ENCODE measurements at regions not wholly inside any gene's neighbourhood (a gene's known extent, or its start where the extent isn't known, plus 50 kb on each side); places are given as distances from the start of the nearest gene placed in this dataset.

DNA sequence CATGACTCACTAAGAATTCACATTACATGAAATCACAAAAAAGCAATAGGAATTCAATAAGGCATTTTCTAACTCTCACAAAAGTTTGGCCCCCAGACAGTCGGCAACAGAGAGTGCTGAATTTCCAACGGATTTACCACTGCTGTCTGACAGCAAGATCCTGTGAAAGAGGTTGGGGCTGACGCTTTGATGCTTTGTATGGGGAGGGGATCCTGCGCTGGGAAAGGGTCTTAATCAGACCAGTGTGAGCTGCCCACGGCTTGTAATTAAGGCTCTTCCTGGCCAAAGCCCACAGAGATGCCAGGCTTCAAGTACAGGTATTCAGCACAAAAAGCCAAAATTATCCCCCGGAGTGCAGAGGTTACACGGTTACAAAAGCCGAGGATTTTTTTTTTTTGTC is 66.8 kb upstream of the TMCC3 start:
- Histone ChIP-seq H3K9me2 (ENCODE audit: insufficient read depth) (no peaks in the 10 kb centered on the region), H3K27me3 (ENCODE audit: insufficient read depth, low read length) (no peaks in the 10 kb centered on the region; the same call in none of the 2 replicates), H3K9me3 (ENCODE audit: control insufficient read depth in 1 of 2, insufficient read depth in 1 of 2, low read depth in 1 of 2, low read length in 2 of 2) (no peaks in the 10 kb centered on the region), H3K4me3 (replicated peaks in 1 of 2; ENCODE audit: low read depth in 1 of 2, low read length in 2 of 2) (no peak overlapping the region), H2AFZ (ENCODE audit: low read depth, low read length, poor library complexity, severe bottlenecking) (no peak overlapping the region), H3K9ac (ENCODE audit: low read length) (no peak overlapping the region), H3K4me1 (ENCODE audit: control insufficient read depth in 1 of 2, insufficient read depth in 2 of 2, low read length in 2 of 2) (no peaks in the 10 kb centered on the region), H3K36me3 (ENCODE audit: control insufficient read depth in 1 of 2, insufficient read depth in 2 of 2, low read length in 2 of 2) (no peaks in the 10 kb centered on the region), H3K27ac (ENCODE audit: low read depth, low read length) (no peak overlapping the region), H3K79me2 (ENCODE audit: insufficient read depth, low read length) (no peaks in the 10 kb centered on the region), H3K4me2 (ENCODE audit: low read length) (no peak overlapping the region), H4K20me1 (ENCODE audit: insufficient read depth) (no peaks in the 10 kb centered on the region)
- RAD21 ChIA-PET (ENCODE audit: low non-redundant PET in 1 of 2, low total read pairs in 2 of 2, uncharacterized antibody in 2 of 2, unreplicated experiment in 2 of 2), result no interaction called here
- no TSS peak for BruUV-seq (replicated peaks)
- ATAC-seq, result no peak
- no peak for DNase-seq (ENCODE audit: low read depth, low spot score)
- intact Hi-C loops (cut with micrococcal nuclease), result no loop called here
- POLR2A ChIA-PET, result no interaction called here
- CTCF ChIA-PET, result no interaction called here
- TF ChIP-seq, protein P1, sequence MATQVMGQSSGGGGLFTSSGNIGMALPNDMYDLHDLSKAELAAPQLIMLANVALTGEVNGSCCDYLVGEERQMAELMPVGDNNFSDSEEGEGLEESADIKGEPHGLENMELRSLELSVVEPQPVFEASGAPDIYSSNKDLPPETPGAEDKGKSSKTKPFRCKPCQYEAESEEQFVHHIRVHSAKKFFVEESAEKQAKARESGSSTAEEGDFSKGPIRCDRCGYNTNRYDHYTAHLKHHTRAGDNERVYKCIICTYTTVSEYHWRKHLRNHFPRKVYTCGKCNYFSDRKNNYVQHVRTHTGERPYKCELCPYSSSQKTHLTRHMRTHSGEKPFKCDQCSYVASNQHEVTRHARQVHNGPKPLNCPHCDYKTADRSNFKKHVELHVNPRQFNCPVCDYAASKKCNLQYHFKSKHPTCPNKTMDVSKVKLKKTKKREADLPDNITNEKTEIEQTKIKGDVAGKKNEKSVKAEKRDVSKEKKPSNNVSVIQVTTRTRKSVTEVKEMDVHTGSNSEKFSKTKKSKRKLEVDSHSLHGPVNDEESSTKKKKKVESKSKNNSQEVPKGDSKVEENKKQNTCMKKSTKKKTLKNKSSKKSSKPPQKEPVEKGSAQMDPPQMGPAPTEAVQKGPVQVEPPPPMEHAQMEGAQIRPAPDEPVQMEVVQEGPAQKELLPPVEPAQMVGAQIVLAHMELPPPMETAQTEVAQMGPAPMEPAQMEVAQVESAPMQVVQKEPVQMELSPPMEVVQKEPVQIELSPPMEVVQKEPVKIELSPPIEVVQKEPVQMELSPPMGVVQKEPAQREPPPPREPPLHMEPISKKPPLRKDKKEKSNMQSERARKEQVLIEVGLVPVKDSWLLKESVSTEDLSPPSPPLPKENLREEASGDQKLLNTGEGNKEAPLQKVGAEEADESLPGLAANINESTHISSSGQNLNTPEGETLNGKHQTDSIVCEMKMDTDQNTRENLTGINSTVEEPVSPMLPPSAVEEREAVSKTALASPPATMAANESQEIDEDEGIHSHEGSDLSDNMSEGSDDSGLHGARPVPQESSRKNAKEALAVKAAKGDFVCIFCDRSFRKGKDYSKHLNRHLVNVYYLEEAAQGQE (IDR thresholded peaks at IDR 0.05; ENCODE audit: low read depth), result no peak
- TF ChIP-seq ZNF274 (IDR thresholded peaks at IDR 0.05; ENCODE audit: low read depth, low read length) (no peak), EZH2phosphoT487 (IDR thresholded peaks at IDR 0.05; ENCODE audit: borderline replicate concordance) (no peak), POLR2AphosphoS5 (IDR thresholded peaks at IDR 0.05; ENCODE audit: low read depth, low read length) (no peak), EZH2 (IDR thresholded peaks at IDR 0.05) (no peak)

DNA sequence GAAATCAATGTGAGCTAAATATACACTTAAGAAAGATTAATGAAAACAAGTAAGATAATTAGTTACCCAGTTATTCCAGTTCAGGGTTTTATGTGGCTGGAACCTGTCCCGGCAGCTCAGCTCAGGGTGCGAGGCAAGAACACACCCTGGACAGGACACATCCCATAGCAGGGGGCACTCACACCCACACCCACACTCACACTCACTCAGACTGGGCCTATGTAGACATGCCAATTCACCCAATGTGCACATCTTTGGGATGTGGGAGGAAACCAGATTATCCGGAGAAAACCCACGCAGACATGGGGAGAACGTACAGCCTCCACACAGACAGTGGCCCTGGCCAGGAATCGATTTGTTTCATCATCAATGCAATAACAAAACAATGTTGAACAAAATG is 66.0 kb upstream of the TMCC3 start:
- no TSS peak for BruUV-seq (replicated peaks)
- no peak for TF ChIP-seq JUND (IDR thresholded peaks at IDR 0.05)
- TF ChIP-seq POLR2AphosphoS5 (IDR thresholded peaks at IDR 0.05; ENCODE audit: low read depth, low read length), result no peak
- no peak for TF ChIP-seq ZNF274 (IDR thresholded peaks at IDR 0.05; ENCODE audit: low read depth, low read length)
- TF ChIP-seq, protein P2, sequence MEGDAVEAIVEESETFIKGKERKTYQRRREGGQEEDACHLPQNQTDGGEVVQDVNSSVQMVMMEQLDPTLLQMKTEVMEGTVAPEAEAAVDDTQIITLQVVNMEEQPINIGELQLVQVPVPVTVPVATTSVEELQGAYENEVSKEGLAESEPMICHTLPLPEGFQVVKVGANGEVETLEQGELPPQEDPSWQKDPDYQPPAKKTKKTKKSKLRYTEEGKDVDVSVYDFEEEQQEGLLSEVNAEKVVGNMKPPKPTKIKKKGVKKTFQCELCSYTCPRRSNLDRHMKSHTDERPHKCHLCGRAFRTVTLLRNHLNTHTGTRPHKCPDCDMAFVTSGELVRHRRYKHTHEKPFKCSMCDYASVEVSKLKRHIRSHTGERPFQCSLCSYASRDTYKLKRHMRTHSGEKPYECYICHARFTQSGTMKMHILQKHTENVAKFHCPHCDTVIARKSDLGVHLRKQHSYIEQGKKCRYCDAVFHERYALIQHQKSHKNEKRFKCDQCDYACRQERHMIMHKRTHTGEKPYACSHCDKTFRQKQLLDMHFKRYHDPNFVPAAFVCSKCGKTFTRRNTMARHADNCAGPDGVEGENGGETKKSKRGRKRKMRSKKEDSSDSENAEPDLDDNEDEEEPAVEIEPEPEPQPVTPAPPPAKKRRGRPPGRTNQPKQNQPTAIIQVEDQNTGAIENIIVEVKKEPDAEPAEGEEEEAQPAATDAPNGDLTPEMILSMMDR (IDR thresholded peaks at IDR 0.05 in 2 of 3, conservative IDR thresholded peaks at IDR 0.05 in 1 of 3; ENCODE audit: borderline replicate concordance in 1 of 3, insufficient read depth in 1 of 3, low read depth in 2 of 3, low read length in 2 of 3), result no peak
- TF ChIP-seq, protein P1 (IDR thresholded peaks at IDR 0.05; ENCODE audit: low read depth), result no peak
- no peak for TF ChIP-seq SRF (IDR thresholded peaks at IDR 0.05; ENCODE audit: low read depth)
- TF ChIP-seq SIN3A (IDR thresholded peaks at IDR 0.05; ENCODE audit: low read depth), result no peak
- TF ChIP-seq ZFX (IDR thresholded peaks at IDR 0.05), result no peak
- TF ChIP-seq FOSL1 (IDR thresholded peaks at IDR 0.05; ENCODE audit: low read depth), result no peak
- no peak for TF ChIP-seq CBX3 (IDR thresholded peaks at IDR 0.05; ENCODE audit: low read depth)

More for the DNA sequence above, 66.0 kb upstream of the TMCC3 start:
- Histone ChIP-seq H3K9me2 (ENCODE audit: insufficient read depth) (no peaks in the 10 kb centered on the region), H3K4me3 (replicated peaks in 1 of 2; ENCODE audit: low read depth in 1 of 2, low read length in 2 of 2) (no peak overlapping the region), H3K4me1 (ENCODE audit: control insufficient read depth in 1 of 2, insufficient read depth in 2 of 2, low read length in 2 of 2) (no peaks in the 10 kb centered on the region), H3K79me2 (ENCODE audit: insufficient read depth, low read length) (no peaks in the 10 kb centered on the region), H3K4me2 (ENCODE audit: low read length) (no peak overlapping the region), H4K20me1 (ENCODE audit: insufficient read depth) (no peaks in the 10 kb centered on the region), H3K27ac (ENCODE audit: low read depth, low read length) (no peak overlapping the region), H3K9me3 (ENCODE audit: control insufficient read depth in 1 of 2, insufficient read depth in 1 of 2, low read depth in 1 of 2, low read length in 2 of 2) (no peaks in the 10 kb centered on the region), H3K27me3 (ENCODE audit: insufficient read depth, low read length) (no peaks in the 10 kb centered on the region; the same call in none of the 2 replicates), H3K9ac (ENCODE audit: low read length) (no peak overlapping the region), H2AFZ (ENCODE audit: low read depth, low read length, poor library complexity, severe bottlenecking) (no peak overlapping the region), H3K36me3 (ENCODE audit: control insufficient read depth in 1 of 2, insufficient read depth in 2 of 2, low read length in 2 of 2) (no peaks in the 10 kb centered on the region)
- intact Hi-C loops (cut with micrococcal nuclease), result no loop called here
- ATAC-seq (no peak), DNase-seq (ENCODE audit: low read depth, low spot score) (no peak)
- ChIA-PET CTCF (no interaction called here), RAD21 (ENCODE audit: low non-redundant PET in 1 of 2, low total read pairs in 2 of 2, uncharacterized antibody in 2 of 2, unreplicated experiment in 2 of 2) (no interaction called here), POLR2A (no interaction called here)

Data from HCT116 (cell line).